SHP77 treated with DMSO at 0.1 percent for 48 hours (cell line): ENCODE measurements at regions not wholly inside any gene's neighbourhood (a gene's known extent, or its start where the extent isn't known, plus 50 kb on each side); places are given as distances from the start of the nearest gene placed in this dataset.

Experiments
- DNase-seq: peaks from one replicate; lab custom pipeline; 2025; lab: John Stamatoyannopoulos, UW

DNA sequence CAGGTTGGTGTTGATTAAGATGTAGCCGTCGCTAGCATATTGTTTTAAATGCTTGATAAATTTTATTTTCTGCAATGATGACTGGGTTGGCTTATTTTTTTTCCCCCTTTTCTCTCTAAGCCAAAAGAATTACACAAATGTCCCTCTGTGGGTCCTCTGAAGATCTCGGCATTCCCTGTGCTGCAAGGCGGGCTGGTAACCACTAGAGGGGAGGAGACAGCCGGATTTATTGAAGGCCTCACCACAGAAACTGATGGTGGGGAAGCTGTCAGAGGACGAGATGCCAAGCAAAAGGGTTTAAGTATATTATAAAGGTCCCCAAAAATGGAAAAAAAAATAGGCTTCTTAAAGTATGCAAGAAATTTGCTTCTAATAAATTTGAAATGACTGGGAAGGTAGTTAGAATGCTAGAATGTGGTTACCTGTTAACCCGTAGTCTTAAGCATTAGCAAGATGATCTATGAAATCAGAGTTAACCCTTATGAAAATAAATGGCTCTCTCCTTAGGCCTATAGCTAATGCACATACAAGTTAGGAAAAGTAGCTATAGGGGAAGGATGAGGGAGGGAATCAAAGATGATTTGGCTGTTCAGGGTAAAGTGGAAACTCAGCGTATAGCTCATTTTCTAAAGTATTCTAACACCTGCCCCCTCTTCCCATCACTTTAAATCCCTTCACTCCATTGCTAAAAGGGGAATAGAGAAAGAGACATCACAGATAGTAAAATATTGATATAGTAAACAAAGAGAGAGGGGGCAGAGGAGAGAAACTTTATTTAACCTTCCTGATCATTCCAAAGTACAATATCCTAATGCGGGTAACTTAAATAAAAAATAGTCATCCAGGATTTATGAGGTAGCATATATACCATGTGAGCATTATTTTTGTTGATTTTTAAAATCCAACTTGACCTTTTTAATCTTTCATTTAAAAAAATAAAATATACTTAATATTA lies 894.5 kb upstream of the POU3F3 start:
- peak; percentile 35 for DNase-seq

DNA sequence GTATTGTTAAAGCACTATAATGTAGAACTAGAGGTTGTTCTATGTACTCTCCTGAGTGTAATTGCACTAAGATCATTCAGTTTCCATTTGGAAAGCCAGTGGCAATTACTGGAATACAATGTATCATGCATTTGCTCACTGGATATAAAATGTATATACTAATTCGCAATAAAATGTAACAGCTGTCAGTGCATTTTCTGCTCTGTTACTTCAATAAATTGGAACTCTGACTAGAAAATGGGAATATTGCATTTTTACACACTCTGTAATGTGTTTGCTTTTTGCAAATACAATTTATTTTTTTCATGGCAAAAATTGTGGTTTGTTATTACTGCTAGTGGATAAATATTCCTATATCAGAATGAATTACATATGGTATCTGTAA lies 893.8 kb upstream of the POU3F3 start:
- DNase-seq: no peak

DNA sequence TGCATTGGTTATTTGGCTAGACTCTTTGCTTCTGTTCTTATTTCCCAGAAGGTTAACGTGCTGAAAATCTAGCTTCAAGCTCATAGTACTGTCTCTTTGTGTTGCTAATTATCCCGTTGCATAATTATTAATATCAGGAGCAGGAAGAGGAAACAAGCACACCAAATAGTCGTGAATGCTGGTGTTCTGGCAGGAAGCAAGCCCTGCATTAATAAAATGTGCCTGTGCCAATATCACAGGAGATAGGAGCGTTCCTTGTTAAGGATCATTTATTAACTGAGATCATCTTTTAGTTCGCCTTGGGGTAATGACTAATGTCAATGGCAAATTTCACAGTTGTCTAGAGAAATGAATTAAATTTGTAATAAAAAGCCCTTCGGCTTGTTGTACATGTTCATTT lies 893.0 kb upstream of the POU3F3 start:
- no peak for DNase-seq

DNA sequence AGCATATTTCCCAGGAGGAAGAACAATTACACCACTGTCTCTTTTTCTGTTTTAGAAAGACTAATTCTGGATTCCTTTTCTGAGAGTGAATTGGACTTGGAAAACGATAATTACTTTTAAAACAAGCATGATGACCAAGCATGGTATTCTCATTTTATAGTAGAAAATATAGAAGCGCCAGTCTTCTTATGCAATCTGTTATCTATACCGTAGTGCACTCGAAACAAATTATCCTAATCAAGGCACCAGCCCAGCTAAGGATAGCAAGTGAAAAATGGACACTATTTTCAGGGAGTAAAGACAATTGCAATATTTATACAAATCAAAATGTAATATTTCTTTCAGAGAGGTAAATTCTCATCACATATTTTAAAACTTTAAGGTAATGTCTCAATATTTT lies 892.1 kb upstream of the POU3F3 start:
- DNase-seq: no peak

DNA sequence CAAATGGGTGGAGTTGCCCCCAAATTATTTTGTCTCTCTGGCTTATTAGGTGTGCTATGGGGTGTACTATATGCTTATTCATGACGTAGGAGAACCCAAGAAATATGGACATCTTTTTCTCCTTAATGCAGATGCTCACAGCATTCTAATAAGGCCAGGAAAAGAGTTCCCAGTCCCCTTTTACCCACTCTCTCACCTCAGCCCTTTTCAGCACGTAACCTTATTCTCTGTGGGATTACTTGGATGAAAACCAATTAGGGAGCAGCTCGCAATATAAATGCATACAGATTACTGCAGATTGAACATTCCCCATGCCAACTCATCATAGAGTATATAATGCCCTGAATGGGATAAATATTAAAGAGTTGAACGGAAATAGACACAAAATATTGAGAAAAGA lies 891.2 kb upstream of the POU3F3 start:
- no peak for DNase-seq

DNA sequence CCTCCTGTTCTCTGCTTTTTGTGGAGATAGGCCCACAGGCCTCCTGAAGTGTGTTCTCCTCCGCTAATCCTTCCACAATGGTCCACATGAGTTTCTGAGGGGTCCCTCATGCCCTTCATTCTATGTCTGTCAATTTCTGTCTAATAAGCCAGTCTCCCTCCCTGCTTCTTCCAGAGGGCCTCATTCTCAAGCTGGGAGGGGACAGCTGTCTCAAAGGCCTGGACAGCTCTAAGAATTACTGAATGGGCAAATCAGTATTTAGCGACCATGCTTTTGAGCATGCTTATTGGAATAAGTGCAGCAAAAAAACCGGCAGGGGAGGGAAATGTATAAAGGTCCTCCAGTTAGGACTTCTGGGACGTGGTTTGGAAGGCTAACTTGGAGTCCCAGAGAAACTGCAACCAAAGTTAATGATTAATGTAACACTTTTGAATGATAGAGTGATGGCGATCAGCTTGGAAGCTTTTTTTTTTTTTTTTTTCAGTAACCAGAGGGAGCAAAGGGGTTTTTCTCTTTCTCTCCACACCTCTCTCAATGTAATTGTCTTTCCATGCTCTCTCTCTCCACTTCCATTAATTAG lies 890.7 kb upstream of the POU3F3 start:
- DNase-seq: no peak

DNA sequence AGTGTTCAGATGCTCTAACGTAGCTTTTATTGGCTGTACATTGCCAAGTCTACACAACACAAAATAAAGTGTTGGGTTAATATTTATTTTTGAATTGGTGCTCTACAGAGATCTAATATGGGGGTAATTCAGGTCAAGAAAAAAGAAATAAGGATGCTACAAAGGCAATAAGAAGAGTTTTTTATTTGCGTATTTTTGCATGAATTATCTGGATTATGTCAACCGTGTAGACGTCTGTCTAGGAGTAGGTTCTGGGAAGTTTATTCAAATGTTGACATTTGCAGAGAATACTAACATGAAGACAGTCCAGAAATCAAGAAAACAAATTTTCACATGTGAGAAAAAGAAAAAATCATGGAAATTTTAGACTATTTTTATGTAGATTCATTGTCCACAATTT lies 876.7 kb upstream of the POU3F3 start:
- DNase-seq: no peak

DNA sequence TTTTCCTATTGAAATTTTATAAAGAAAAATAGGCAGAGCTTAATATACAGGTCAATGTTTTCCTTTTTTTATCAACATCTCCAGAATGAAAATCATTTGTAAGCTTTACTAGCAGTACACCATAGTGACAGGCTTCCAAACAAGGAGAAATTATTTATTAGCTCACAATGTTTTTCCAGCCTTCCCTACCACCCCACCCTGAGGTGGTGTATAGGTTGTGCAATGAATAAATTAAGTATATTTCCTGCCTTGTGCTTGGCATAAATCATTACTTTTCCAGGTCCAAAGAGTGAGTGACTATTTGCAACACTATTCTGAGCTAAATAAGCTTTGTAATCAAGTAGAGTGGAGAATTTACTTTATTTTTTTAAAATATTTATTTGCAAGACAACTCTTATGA lies 876.2 kb upstream of the POU3F3 start:
- DNase-seq: no peak

DNA sequence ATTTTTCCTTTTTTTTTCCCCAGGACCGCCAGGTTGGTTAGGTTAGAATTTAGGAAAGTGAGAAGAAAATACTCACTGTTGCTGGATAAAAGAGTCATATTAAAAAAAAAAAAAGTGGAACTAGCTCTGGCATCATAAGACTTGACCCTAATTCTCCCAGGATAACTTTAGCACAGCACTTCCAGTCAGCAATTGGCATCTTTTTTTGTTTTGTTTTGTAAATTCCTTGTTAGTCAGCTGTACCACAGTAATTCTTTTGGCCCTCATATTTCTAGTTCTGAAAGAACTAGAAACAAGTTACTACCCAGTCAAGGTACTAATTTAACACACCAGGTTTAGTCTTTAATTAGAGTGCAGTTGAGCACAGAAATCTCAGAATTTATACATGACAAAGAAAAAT lies 873.5 kb upstream of the POU3F3 start:
- no peak for DNase-seq

DNA sequence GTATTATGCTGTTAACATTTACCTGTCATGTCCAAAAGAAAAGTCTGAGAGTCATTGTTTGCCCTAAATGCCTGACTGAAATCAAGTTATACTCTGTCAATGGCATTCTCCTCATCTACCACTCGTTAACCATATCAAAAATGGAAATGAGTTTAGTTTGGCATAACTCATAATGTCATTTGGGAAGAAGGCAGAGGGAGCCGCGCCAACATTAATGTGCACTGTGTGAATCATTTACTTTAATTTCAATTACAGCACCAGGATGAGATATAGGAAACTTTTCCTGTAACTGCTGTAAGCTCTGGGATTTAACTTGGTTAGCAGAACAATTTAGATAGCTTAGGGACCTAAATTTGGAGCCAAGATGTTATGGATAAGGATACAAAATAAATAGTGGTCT lies 871.2 kb upstream of the POU3F3 start:
- DNase-seq: no peak

DNA sequence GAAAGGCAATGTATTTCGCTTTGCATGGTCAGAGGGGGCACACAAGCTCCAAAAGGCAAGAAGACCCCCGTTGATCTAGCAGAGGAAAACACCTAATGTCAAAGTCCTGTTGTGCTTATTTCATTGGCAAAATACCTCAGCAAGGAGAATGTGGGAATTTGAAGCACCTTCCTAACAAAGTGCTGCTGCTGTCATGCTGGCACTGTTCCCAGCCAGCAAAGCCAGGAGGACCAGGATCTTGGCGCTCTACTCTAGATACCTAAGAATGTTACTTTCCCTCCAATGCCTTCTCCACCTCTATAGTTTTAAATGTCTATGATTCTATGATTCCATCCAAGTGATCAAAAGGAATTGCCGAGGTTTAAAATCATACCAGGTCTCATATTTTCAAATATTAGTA lies 867.9 kb upstream of the POU3F3 start:
- no peak for DNase-seq

DNA sequence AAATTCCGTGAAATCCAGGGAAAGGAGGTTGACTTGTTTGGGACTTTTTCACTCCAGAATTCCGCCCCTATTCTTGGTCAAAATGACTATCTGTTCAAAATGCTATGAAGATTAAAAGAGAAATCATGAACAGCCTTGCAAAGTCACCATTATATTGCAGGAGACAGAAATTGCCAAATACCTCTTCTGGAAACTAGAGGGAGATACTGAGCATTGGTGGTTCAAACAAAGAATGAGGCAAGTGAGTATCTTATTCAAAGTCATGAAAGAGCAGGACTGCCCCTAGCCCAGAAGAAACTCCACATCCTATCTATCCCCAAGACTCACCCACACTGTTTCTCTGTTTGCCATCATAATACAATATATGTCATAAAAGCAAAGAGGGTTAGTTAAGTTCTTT lies 862.3 kb upstream of the POU3F3 start:
- no peak for DNase-seq

DNA sequence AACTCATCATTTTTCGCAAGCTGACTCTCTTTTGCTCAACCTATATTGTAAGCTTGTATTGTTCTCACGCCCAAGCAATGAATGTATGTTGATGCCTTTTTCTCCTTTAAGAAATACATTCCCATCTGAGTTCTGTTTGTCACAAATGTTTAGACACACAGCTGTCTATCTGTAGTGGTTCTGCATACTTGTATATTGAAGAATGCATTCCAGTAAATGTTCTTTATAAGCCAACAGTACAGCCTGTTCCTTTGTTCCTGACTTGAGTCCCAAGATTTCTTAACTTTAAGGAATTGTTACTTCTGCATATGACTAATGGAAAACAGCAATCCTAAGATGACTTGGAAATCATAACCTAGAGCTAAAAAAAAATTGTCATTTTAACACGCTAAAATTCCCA lies 849.1 kb upstream of the POU3F3 start:
- DNase-seq: no peak

DNA sequence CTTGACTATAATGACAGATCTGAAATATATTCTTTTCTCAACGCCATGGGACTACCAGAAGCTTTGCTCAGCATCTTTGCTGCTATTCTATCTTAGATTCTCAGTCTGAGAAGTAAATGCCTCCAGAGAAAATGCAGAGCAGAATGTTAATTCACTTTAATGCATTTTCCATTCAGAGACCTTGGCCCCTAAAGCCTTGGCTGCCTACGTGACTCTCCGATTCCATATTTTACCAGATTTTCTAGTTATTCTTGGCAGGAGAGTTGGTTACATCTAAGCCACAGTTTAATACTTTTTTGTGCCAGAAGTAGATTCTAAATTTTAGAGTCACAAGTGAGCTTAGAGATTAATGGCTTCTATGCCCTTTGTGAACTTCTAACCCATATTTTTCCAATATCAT lies 837.1 kb upstream of the POU3F3 start:
- DNase-seq: no peak

DNA sequence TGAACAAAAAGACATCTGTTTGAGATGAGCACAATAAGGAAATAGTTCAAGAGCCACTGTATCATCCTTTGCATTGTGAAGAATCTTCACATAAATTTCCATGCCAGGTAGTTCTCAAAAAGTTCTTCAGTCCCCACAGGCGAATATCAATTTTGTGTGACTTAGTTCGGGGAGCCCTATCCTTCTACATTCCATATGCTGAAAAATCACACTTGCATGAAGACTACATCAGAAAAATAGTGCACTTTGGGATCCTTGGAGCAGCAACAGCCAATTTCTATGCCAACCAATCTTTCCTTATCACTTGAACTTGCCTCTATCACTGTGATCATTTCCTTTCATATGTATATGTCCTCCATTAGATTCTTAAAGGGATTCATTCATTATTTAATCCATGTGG lies 830.6 kb upstream of the POU3F3 start:
- DNase-seq: no peak

DNA sequence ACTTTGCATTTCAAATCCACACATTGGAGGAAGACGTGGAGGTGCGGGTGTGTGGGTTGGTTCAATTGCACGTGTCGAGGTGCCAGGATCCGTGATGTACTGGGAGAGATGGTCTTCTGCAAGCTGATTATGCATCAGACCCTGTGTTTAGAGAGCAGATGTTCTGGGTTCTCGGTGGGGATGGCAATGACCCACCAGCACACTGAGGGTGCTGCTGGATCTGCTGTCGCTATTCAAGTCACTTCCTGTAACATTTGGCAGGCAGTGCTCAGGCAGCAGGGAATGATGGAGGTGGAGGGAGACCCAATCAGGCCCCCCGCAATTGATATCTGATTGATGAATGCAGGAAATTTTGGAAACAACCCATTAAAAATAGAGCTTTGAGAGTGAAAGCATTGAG lies 830.1 kb upstream of the POU3F3 start:
- DNase-seq: no peak

DNA sequence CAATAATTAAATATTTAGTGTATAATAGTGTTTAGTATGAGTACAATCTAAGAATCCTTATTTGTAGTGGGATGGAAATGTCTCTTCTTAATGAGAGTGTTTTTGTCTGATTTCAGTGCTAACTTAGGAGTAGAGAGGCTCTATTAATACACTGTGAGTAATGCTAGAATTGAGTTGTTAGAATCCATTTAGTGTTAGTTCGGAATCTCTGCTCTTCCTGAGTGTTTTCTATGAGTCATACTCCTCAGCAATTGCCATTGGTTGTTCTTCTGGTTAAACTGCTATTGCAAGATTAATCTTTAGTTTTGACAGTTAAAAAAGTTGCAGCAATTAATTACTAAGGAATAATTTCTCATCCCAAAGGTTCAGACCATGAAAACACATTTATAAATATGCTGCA lies 828.6 kb upstream of the POU3F3 start:
- DNase-seq: no peak

DNA sequence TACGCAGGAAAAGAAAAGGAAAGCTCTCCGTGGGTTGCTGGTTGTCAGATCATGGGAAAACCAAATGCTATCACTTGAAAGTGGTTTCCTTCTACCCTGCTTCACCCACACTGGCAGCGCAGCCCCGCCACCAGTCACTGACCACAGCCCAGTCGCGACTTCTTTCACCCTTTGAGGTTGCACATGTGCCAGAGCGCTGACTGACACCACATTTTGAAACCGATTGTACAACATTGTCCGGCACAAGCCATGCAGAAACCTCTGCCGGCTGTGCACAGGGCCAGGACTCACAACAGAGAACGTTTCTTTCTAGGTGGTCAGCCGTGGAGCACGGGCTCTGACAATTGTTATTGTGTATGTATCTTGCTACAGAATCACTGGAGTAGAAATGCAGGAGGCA lies 827.2 kb upstream of the POU3F3 start:
- no peak for DNase-seq

DNA sequence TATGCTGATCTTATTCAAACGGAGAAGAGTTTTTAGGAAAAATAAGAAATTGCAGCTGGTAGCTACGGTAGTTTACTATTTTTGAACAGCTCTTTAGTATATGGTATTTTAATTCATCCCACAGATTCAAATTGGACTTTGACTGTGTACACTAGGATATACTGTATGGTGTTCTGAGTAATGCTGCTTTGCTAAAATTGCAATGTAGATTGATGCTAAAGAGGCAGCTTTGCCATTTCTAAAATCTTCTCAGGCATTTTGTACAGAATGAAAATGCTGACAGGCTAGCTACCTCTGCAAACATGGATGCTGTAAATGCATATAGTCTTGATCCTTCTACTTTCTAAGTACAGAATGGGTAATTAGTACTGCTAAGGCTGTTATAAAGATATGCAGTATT lies 826.6 kb upstream of the POU3F3 start:
- DNase-seq: no peak

DNA sequence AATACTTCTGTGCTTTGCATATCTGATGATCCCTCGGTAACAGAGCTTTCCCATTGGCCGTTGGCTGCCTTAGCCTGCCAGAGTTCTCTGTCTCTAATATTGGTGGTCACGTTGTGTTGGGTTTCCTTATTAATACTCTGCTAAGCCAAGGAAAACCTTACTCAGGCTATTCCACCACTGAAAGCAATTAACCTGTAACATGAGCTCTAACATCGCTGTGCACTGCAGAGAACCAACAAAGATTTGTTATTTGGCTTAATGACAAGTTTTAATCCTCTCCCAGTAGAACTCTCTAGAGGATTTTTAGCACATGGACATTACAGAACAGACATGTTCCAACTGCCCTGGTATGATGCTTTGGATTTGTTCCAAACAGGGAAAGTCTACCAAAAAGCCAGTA lies 825.9 kb upstream of the POU3F3 start:
- DNase-seq: no peak

DNA sequence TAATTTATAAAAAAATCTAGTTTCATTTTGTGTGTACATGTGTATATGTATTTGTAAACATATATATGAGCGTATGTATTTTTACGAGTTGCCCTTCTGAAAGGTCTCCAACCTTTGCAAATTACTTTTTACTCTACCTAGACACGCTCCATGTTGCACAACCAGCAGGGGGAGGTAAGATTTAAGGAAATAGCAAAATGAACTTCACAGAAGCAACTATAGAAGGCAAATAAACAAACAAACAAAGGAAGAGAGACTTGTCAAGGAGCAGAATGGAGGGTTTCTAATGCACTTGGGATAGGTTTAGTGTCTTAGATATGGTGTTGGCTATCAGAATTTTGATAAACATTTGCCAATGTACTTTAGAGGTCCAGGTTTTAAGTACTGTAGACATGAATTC lies 820.5 kb upstream of the POU3F3 start:
- no peak for DNase-seq

DNA sequence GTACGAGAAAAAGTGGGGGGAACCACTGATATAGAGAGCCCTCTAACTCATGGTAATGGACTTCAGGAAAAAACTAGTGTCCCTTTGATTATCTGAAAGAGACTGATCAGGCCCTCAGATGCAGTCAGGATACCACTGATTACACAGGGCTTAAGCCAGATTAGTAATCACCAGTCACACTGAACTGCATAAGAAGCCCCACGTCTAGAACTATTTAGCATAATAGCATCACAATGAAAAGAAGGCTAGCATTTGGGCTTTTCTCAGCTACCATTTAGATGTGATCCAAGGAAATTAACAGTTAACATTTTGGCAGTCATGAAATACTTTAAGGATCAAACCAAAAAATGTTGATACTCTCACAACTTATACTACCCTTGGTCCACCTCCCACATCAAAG lies 813.1 kb upstream of the POU3F3 start:
- no peak for DNase-seq

DNA sequence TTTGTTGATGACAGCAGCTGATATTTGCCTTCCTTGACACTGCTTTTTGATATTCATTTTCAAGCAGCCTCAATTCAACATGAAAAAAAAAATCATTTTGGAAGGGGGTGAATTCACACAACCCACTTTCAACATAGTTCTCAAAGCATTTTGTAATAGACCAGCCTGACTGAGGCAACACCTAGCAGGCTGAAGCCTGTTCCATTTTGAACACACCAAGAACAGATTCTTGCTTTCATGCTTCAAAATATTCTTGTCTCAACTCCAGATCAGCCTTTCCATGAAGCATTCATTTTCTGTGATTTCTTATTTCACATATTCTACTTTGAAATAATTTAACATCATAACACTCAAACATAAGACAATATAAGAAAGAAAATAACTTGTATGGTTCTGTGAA lies 812.6 kb upstream of the POU3F3 start:
- no peak for DNase-seq

DNA sequence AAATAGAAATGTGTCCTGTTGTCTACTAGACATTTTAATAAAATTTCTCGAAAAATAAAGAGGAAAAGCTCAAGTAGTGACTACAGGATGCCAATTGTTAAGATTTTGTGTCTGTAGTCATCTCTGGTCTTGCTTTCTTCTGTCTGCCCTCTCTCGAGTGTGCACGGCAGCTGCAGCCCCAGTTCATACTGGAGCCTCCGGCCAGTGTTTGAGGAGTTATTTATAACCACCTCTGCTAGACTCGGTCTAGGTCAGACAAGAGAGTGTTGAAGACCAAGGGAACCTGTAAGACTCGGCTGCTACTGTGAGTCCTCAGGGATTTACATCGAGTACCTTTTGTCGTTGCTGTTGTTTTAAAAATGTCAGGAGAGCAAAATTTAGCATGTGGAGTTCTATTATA lies 810.1 kb upstream of the POU3F3 start:
- DNase-seq: peak; percentile 88
